DOHH2 (cell line): ENCODE measurements at regions not wholly inside any gene's neighbourhood (a gene's known extent, or its start where the extent isn't known, plus 50 kb on each side); places are given as distances from the start of the nearest gene placed in this dataset.

Experiments used
- H3F3A ChIP-seq: fragments of 200-600 bp; sonication (generic), shearing (Covaris generic); 2 replicates; pipeline ENCODE4 v1.6.0; 2016; ENCODE audit warnings: antibody characterized with exemption, mild to moderate bottlenecking; ENCODE audit not compliant: control insufficient read depth, insufficient read depth
- H3K27ac ChIP-seq: fragments of 200-600 bp; sonication (generic); 2 replicates; pipeline ENCODE4 v1.5.1; 2014; ENCODE audit warnings: low read depth, mild to moderate bottlenecking, low read length, moderate library complexity
- H3K27me3 ChIP-seq: fragments of 200-600 bp; sonication (generic); 2 replicates; pipeline ENCODE4 v1.6.1; 2014; ENCODE audit warnings: mild to moderate bottlenecking, low read length, mixed read lengths; ENCODE audit not compliant: control insufficient read depth
- H3K36me3 ChIP-seq: fragments of 200-600 bp; sonication (generic); 2 replicates; pipeline ENCODE4 v1.6.1; 2014; ENCODE audit warnings: mild to moderate bottlenecking, low read length, moderate library complexity, mixed read lengths; ENCODE audit not compliant: control insufficient read depth
- H3K4me1 ChIP-seq: fragments of 200-600 bp; sonication (generic); 2 replicates; pipeline ENCODE4 v1.6.1; 2014; ENCODE audit warnings: mild to moderate bottlenecking, low read length, mixed read lengths; ENCODE audit not compliant: control insufficient read depth
- H3K4me2 ChIP-seq: fragments of 200-600 bp; sonication (generic); 2 replicates; pipeline ENCODE4 v1.6.0; 2014; ENCODE audit warnings: mild to moderate bottlenecking, low read length, moderate library complexity
- H3K4me3 ChIP-seq: fragments of 200-600 bp; sonication (generic); 2 replicates; pipeline ENCODE4 v1.5.1; 2014; ENCODE audit warnings: mild to moderate bottlenecking, low read length, mixed read lengths
- H3K79me2 ChIP-seq: fragments of 200-600 bp; sonication (generic); 2 replicates; pipeline ENCODE4 v1.6.1; 2014; ENCODE audit warnings: mild to moderate bottlenecking, low read length, mixed read lengths; ENCODE audit not compliant: control insufficient read depth
- H3K9me2 ChIP-seq: fragments of 200-600 bp; sonication (generic); replicated peaks from 2 replicates; pipeline ENCODE4 v1.6.1; 2014; ENCODE audit warnings: mild to moderate bottlenecking, low read length, mixed read lengths; ENCODE audit not compliant: control insufficient read depth
- H3K9me3 ChIP-seq: fragments of 200-600 bp; sonication (generic); 2 replicates; pipeline ENCODE4 v1.6.1; 2014; ENCODE audit warnings: antibody characterized with exemption, low read length, mixed read lengths; ENCODE audit not compliant: control insufficient read depth, insufficient read depth
- H4K20me1 ChIP-seq: fragments of 200-600 bp; sonication (generic); 2 replicates; pipeline ENCODE4 v1.6.0; 2014; ENCODE audit warnings: low read depth, mild to moderate bottlenecking, antibody characterized with exemption, low read length, moderate library complexity; ENCODE audit not compliant: control insufficient read depth, insufficient read depth
- EZH2phosphoT487 ChIP-seq: fragments of 200-600 bp; sonication (generic); IDR thresholded peaks from 2 replicates; pipeline ENCODE4 v1.6.1; 2017; ENCODE audit warnings: borderline replicate concordance, mild to moderate bottlenecking, antibody characterized with exemption, low read length, moderate library complexity, mixed read lengths
- TF ChIP-seq, protein P1 (sequence below): fragments of 200-600 bp; sonication (generic); IDR thresholded peaks from one replicate; pipeline ENCODE4 v1.5.1; 2014; ENCODE audit warnings: antibody characterized with exemption, mild to moderate bottlenecking, low read depth, low read length; ENCODE audit not compliant: poor library complexity, severe bottlenecking

DNA sequence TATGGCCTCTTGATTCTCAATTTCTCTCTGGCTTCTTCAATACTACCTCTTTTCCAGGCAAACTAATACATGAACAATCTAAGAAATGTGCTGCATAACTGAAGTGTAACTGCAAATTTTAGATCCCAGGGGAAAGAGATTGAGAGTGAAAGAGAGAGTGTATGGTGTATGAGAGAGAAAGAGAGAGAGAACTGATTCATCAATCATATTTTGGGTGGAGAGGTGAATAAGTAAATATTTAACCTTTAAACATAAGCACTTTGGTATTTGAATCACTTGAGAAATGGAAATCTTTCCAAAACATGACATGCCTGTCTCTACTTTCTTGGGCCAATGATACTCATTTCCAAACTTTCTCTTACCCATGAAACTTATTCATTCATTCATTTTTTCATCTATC, 147.2 kb upstream of the DIPK2B start:
- Histone ChIP-seq H3K79me2 (no peaks in the 10 kb centered on the region), H3K4me1 (no peaks in the 10 kb centered on the region), H3F3A (no peaks in the 10 kb centered on the region), H3K9me2 (no peaks in the 10 kb centered on the region), H3K27me3 (no peaks in the 10 kb centered on the region), H3K9me3 (no peaks in the 10 kb centered on the region), H3K4me2 (no peak overlapping the region), H3K4me3 (no peak overlapping the region), H4K20me1 (no peaks in the 10 kb centered on the region), H3K36me3 (no peaks in the 10 kb centered on the region), H3K27ac (no peak overlapping the region)
- TF ChIP-seq EZH2phosphoT487, result no peak

DNA sequence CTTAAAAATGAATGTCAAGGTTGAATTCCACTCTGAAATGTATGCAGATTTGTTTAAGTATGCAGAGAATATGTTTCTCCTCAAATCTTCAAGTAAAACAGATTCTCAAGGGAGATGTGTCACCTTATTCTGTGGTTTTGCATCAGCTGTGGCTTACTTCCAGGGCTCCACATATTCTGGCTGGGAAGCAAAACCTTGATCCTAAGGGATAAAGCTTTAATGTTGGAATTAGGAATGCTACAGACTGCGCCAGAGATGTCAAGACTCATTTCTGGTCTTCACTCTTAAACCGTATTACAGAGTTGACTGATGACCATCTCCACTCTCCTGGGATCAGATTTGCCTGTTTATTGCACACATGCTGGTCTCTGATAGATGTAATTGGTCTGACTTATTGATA, 143.9 kb upstream of the DIPK2B start:
- no peaks in the 10 kb centered on the region for H3K27me3 ChIP-seq
- H3K9me3 ChIP-seq, result no peaks in the 10 kb centered on the region

DNA sequence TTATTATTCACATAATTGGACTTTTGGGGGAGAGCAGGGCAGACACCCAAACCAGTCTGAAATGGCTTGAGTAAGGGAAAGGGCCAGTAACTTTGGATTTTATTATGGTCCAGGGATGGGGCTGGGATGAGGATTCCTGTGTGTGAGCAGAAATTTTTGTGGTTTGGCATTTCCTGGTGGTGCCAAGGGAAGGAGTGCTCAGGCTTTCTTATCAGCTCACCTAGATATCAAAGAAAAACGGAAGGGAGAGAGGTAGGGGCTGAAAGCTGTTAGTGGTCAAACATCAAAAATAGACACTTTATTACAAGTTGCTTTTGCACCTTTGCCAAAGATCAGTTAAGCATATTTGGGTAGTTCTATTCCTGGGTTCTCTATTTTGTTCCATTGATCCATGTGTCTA, 128.5 kb upstream of the DIPK2B start:
- Histone ChIP-seq H3K36me3 (no peaks in the 10 kb centered on the region), H3K4me3 (no peak overlapping the region), H3K27me3 (no peaks in the 10 kb centered on the region), H3K27ac (no peak overlapping the region), H3K79me2 (no peaks in the 10 kb centered on the region), H3K4me2 (no peak overlapping the region), H3F3A (no peaks in the 10 kb centered on the region), H4K20me1 (no peaks in the 10 kb centered on the region), H3K9me3 (no peaks in the 10 kb centered on the region), H3K4me1 (no peaks in the 10 kb centered on the region), H3K9me2 (no peaks in the 10 kb centered on the region)
- no peak for TF ChIP-seq EZH2phosphoT487
- TF ChIP-seq, protein P1, sequence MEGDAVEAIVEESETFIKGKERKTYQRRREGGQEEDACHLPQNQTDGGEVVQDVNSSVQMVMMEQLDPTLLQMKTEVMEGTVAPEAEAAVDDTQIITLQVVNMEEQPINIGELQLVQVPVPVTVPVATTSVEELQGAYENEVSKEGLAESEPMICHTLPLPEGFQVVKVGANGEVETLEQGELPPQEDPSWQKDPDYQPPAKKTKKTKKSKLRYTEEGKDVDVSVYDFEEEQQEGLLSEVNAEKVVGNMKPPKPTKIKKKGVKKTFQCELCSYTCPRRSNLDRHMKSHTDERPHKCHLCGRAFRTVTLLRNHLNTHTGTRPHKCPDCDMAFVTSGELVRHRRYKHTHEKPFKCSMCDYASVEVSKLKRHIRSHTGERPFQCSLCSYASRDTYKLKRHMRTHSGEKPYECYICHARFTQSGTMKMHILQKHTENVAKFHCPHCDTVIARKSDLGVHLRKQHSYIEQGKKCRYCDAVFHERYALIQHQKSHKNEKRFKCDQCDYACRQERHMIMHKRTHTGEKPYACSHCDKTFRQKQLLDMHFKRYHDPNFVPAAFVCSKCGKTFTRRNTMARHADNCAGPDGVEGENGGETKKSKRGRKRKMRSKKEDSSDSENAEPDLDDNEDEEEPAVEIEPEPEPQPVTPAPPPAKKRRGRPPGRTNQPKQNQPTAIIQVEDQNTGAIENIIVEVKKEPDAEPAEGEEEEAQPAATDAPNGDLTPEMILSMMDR, result no peak

More for the DNA sequence above, 143.9 kb upstream of the DIPK2B start:
- no peak overlapping the region for H3K4me3 ChIP-seq
- H3K4me2 ChIP-seq, result no peak overlapping the region
- H3K79me2 ChIP-seq, result no peaks in the 10 kb centered on the region
- H3K36me3 ChIP-seq, result no peaks in the 10 kb centered on the region
- no peaks in the 10 kb centered on the region for H3K9me2 ChIP-seq
- H4K20me1 ChIP-seq, result no peaks in the 10 kb centered on the region
- H3K27ac ChIP-seq, result no peak overlapping the region
- no peaks in the 10 kb centered on the region for H3K4me1 ChIP-seq
- no peaks in the 10 kb centered on the region for H3F3A ChIP-seq
- TF ChIP-seq, protein P1, result no peak

DNA sequence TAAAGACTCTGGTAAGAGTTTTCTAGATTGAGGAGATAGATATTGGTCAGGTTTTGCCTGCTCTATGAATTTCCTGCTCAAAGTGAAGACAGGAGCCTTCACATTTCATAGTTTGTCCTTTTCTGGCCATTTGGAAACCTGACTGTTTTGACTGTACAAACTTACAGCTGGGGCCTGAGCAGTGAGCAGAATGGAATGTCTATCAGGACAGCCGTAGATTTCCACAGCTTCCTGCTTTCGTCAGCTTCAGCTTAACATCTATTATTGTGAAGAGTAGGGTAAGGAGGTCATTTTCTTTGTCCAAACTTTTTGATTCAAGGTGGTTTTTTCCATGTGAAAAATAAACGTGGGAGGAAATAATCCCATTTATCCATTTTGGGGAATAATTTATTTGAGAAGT, 124.3 kb upstream of the DIPK2B start:
- H3K4me3 ChIP-seq, result no peak overlapping the region
- H3F3A ChIP-seq, result no peaks in the 10 kb centered on the region
- H3K36me3 ChIP-seq, result no peaks in the 10 kb centered on the region
- H3K4me2 ChIP-seq, result no peak overlapping the region
- H3K79me2 ChIP-seq, result no peaks in the 10 kb centered on the region
- H4K20me1 ChIP-seq, result no peaks in the 10 kb centered on the region
- no peaks in the 10 kb centered on the region for H3K27me3 ChIP-seq
- H3K9me2 ChIP-seq, result no peaks in the 10 kb centered on the region
- TF ChIP-seq, protein P1, result no peak
- no peak for TF ChIP-seq EZH2phosphoT487
- H3K27ac ChIP-seq, result no peak overlapping the region
- no peaks in the 10 kb centered on the region for H3K9me3 ChIP-seq
- H3K4me1 ChIP-seq, result no peaks in the 10 kb centered on the region
